ENCODE measurements at regions not wholly inside any gene's neighbourhood (a gene's known extent, or its start where the extent isn't known, plus 50 kb on each side); places are given as distances from the start of the nearest gene placed in this dataset.

DNA sequence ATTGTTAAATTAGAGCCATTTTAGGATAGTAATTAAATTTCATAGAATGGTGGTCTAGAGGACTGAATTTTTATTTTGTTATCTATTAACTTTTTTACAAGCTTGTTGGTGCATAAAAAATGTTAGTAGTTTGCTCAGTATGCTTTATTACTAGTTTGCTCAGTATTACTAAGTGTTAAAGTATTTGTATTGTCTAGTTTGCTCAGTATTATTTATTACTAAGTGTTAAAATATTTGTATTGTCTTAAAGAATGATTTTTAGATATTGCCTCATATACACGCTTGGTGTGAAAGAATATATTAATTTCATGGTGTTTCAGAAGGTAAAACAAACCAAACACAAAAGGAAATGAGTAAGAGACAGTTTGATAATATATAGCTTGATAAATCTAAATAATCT is 268.4 kb upstream of the MAGEB18 start:
- TF ChIP-seq ZNF274 (IDR thresholded peaks at IDR 0.05; ENCODE audit: low read depth, low read length) (no peak), SUZ12 (IDR thresholded peaks at IDR 0.05; ENCODE audit: extremely low read depth, insufficient read depth, insufficient read length) (no peak), YY1 (IDR thresholded peaks at IDR 0.05; ENCODE audit: insufficient read depth, insufficient read length) (no peak)
